Fibroblast of skin of back (primary cell): ENCODE measurements at regions not wholly inside any gene's neighbourhood (a gene's known extent, or its start where the extent isn't known, plus 50 kb on each side); places are given as distances from the start of the nearest gene placed in this dataset.

Source experiments
- DNase-seq: peaks from one replicate; pipeline ENCODE4 v3.0.0-alpha.2; 2013

DNA sequence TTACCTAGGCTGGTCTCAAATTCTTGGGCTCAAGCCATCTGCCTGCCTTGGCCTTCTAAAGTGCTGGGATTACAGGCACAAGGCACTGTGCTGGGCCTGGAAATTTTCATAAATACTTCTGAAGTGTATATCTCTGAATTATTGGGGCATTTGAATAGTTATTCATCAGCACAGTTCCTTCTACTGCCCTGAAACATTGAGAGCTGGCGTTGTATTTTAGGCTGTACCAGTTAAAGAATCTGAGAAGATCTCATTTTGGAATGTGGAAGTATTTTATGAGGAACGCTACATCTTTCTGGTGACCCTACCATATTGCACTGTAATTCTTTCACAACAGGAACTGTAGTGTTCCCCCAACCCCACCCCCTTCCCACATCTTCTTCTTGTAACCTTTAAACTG is 349.0 kb upstream of the RGS6 start:
- no peak for DNase-seq

DNA sequence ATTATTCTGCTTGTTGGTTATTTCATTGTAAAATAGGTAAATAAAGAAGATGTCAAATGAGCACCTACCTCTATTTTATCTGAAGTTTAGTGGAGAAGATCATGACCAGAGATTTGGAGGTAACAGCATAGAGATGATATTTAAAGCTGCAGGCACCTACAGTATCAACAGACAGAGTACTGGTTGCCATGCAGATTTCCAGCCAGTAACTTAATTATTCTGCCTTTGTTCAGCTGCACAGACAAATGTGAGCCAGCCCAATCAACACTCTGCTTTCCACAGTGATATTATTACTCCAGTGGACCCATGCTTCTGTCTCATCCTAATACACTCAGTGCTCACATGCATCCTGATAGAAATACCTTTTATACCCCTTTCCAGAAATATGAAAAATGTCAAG is 348.5 kb upstream of the RGS6 start:
- no peak for DNase-seq

DNA sequence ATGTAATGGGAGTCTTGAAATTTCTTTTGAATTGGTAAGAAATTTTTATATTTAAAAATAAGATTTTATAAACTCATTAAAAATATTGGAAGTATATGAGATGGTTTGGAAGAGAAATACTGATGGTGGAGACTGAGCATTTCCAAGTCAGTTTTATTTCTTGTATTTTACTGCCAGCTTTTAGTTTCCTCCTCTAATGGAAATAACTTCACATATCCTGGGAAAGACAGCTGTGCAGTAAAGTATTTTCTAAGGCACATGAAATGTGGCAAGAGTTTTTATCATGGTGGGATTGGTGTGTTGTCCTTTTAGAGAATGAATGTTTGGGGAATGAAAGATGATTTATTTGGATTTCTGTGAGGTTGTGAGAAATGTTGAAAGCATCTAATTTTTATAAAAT is 346.9 kb upstream of the RGS6 start:
- DNase-seq, result peak; percentile 36

GRCh38 chr14:71586131-71586897 is 345.9 kb upstream of the RGS6 start:
- DNase-seq, result peak; percentile 58

DNA sequence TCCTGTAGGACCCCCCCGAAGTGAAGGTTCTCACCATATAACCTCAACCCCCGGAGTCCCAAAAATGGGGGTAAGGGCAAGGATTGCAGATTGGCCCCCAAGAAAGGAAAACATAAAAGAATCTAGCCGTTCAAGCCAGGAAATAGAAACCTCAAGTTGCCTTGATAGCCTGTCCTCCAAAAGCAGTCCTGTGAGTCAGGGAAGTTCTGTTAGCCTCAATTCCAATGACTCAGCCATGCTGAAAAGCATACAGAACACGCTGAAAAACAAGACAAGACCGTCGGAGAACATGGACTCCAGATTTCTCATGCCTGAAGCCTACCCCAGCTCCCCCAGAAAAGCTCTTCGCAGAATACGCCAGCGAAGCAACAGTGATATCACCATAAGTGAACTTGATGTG is 344.2 kb upstream of the RGS6 start:
- peak; percentile 86 for DNase-seq

DNA sequence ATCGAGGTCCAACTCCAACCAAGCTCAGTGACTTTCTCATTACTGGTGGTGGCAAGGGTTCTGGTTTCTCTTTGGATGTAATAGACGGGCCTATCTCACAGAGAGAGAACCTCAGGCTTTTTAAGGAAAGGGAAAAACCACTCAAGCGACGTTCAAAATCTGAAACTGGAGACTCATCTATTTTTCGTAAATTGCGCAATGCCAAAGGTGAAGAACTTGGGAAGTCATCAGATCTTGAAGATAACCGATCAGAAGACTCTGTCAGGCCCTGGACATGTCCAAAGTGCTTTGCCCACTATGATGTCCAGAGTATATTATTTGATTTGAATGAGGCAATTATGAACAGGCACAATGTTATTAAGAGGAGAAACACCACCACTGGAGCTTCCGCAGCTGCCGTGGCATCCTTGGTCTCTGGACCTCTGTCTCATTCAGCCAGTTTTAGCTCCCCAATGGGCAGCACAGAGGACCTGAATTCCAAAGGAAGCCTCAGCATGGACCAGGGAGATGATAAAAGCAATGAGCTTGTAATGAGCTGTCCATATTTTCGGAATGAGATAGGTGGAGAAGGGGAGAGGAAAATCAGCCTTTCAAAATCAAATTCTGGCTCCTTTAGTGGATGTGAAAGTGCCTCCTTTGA is 343.5 kb upstream of the RGS6 start:
- no peak for DNase-seq

GRCh38 chr14:71589609-71590008 is 342.6 kb upstream of the RGS6 start:
- no peak for DNase-seq

DNA sequence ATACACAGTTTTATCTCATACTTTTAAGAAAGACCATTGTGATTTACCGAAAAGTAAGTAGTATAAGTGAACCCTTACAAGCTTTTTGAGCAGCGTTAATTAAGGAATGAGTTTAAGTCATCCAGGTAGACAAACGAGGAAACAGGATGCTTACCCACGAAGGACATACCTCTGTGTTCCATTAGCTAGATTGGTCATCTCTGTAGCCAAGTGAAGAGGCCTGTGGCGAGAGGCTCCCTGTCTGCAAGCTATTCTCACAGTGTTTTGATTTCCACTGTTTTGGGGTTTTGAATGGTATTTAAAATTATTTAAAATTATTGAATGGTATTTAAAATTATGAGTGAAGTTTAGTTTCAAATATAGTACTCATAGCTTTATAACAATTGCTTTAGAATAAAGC is 342.1 kb upstream of the RGS6 start:
- no peak for DNase-seq

DNA sequence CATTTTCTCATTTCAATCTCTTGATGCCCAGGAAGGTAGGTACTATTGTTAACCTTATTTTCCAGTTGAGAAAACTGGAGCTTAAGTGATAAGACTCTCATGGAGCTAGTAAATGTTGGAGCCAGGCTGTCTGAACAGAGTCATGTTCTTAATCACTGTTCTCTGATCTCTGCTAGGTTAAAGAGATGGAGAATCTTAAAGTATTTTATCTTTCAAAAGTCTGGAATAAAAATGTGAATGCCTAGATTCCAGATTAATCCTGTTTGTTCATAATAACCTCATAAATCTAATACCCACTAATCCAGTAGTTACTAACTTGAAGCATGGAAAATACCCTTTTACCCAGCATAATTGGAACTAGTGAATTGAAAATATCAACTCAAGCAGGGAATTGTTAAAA is 341.0 kb upstream of the RGS6 start:
- no peak for DNase-seq

DNA sequence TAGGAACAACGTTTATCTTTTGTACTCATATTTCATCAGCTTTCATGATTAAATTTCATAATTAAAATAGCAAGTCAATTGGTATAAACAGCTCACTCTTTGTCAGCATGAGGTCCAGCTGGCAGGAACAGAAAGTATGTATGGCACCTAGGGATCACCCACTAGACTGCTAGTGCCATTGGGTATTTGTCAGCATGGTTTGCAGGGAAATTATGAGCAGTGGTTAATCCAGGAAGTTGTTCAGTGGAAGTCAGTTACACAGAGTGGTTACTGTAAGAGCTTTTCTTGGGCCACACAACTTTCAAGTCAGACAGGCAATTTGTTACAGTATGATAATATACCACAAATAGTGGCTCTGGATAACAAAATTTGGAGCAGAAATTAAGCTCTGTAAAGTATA is 340.3 kb upstream of the RGS6 start:
- DNase-seq, result peak; percentile 85

DNA sequence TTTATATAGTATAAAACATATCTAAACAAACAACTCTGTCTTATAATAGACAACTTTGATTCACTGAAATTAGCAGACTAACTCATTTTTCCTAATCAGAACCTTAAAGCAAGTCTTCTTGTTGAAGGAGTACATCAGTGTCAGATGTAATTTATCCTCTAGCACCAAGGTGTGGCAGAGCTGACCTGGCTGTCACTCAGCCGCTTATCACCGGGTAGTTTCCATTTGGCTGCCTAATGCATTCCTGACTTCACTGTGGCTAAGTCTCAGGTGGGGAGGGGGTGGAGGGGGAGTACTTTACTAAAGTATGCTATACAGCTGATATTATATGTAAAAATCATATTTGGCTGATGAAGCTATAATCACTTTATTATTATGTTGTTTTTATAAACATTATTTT is 339.9 kb upstream of the RGS6 start:
- no peak for DNase-seq

GRCh38 chr14:71593966-71594365 is 338.3 kb upstream of the RGS6 start:
- DNase-seq, result no peak

GRCh38 chr14:71594821-71595220 is 337.4 kb upstream of the RGS6 start:
- DNase-seq, result no peak

- no peak for DNase-seq
These were observed 336.8 kb upstream of the RGS6 start for GRCh38 chr14:71595441-71595840.

GRCh38 chr14:71597287-71597920 is 334.8 kb upstream of the RGS6 start:
- DNase-seq, result no peak

GRCh38 chr14:71597955-71598660 is 334.1 kb upstream of the RGS6 start:
- no peak for DNase-seq

- DNase-seq, result no peak
These were observed 331.9 kb upstream of the RGS6 start for GRCh38 chr14:71600309-71600708.

DNA sequence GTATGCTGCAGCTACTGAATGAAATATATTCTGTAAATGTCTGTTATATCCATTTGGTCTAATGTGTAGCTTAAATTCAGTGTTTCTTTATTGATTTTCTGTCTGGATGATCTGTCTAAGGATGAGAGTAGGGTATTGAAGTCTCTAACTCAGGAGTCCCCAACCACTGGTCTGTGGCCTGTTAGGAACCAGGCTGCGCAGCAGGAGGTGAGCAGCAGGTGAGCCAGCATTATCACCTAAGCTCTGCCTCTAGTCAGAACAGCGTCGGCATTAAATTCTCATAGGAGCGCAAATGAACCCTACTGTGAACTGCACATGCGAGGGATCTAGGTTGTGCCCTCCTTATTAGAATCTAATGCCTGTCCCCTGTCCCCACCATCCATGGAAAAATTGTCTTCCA is 329.7 kb upstream of the RGS6 start:
- no peak for DNase-seq

GRCh38 chr14:71604231-71604630 is 328.0 kb upstream of the RGS6 start:
- DNase-seq, result no peak

- DNase-seq, result no peak
These were observed 326.2 kb upstream of the RGS6 start for GRCh38 chr14:71606064-71606463.

GRCh38 chr14:71606575-71606974 is 325.7 kb upstream of the RGS6 start:
- DNase-seq, result no peak

GRCh38 chr14:71607056-71607455 is 325.2 kb upstream of the RGS6 start:
- no peak for DNase-seq

DNA sequence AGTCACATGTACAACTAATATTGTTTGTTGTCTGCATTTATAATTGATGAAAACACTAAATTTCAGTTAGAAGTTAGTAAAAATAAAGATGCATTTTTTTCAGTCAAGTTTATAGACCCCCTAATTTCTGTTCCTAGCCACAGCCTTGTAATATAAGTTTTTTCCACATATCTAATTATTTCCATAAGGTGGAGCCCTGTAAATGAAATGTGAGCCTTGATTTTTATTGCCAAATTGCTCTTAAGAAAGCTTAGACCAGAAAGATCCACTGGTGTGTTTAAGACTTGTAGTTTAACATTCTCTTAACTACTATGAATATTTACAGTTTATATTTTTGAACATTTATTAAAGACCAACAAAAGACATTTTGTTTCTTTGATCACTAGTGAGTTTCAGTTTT is 322.1 kb upstream of the RGS6 start:
- no peak for DNase-seq
